A673 (cell line): ENCODE measurements at regions not wholly inside any gene's neighbourhood (a gene's known extent, or its start where the extent isn't known, plus 50 kb on each side); places are given as distances from the start of the nearest gene placed in this dataset.

Experiments
- EZH2 ChIP-seq: fragments of 200-600 bp; sonication (generic); IDR thresholded peaks from 2 replicates; pipeline ENCODE4 v1.6.1; 2017; ENCODE audit warnings: borderline replicate concordance, low read depth, mild to moderate bottlenecking, mixed read lengths, antibody characterized with exemption, low read length; ENCODE audit not compliant: poor library complexity, severe bottlenecking
- TF ChIP-seq, protein P1 (sequence below): fragments of 300-800, 200-600 bp; sonication (generic); conservative IDR thresholded peaks from 2 replicates; pipeline ENCODE4 v1.5.1; 2017; ENCODE audit warnings: low read depth, mild to moderate bottlenecking, antibody characterized with exemption, low read length, moderate library complexity, mixed read lengths

DNA sequence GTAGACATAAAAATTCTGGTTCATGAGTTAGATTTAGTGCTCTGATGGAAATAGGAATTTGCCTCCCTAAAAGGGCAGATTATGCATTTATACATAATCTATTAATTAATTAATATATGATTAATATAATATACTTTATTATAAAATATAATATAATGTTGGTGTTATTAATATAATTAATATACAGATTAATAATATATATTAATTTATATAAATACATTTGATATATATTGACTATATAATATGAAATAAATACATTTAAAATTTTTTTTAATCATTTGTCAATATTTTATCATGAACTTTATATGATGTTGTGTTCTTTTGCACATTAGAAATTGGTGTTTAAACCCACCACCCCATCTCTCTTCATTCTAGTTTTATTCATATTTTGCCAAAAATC is 652.1 kb upstream of the ZNF804A start:
- TF ChIP-seq, protein P1, sequence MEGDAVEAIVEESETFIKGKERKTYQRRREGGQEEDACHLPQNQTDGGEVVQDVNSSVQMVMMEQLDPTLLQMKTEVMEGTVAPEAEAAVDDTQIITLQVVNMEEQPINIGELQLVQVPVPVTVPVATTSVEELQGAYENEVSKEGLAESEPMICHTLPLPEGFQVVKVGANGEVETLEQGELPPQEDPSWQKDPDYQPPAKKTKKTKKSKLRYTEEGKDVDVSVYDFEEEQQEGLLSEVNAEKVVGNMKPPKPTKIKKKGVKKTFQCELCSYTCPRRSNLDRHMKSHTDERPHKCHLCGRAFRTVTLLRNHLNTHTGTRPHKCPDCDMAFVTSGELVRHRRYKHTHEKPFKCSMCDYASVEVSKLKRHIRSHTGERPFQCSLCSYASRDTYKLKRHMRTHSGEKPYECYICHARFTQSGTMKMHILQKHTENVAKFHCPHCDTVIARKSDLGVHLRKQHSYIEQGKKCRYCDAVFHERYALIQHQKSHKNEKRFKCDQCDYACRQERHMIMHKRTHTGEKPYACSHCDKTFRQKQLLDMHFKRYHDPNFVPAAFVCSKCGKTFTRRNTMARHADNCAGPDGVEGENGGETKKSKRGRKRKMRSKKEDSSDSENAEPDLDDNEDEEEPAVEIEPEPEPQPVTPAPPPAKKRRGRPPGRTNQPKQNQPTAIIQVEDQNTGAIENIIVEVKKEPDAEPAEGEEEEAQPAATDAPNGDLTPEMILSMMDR: no peak
- TF ChIP-seq EZH2: no peak
